Stimulated activated CD8-positive, alpha-beta memory T cell treated with anti-CD3 and anti-CD28 coated beads, Interleukin-7, amount 100 ng/mL, for 4 hours (primary cell): ENCODE measurements at regions not wholly inside any gene's neighbourhood (a gene's known extent, or its start where the extent isn't known, plus 50 kb on each side); places are given as distances from the start of the nearest gene placed in this dataset.

Source experiments
- DNase-seq, 2 donors: peaks; one replicate each; pipeline ENCODE4 v3.0.0-alpha.2; 2020; ENCODE audit warnings: low read depth in 2 of 2

DNA sequence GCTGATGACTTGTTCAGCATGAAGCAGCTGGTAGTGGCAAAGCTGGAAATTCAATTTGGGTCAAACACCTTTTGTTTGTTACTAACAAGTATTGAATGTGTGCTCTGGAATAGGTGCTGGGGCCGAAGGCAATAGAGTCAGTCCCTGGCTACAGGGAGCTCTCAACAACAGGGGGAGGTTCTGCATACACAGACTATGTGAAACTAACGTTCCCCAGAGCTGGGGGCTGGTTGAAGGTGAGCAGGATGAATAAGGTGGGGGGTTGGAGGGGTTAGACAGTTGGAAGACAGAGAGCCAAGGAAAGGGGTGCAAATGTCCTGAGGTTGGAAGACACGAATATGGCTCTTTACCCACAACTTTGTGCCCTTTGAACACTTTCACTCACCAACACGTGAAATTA, 84.1 kb upstream of the PLPP4 start:
- no peak for DNase-seq

DNA sequence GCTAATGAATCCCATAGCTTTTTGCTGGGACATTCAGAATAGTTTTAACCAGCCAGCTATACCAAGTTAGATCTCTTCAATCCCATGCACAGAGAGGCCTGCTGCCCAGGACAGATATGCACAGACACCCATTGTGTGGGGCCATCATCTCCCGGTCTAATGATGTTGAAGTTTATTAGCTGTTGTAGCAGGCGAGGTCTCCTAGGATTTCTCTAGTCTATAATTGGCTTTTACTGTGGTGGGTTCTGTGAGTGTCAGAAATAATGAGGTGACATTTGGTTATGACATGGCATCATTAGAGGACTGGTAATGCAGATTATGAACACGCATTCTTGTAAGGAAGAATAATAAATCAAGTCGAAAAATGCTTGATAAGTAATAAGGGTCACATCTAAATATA, 81.4 kb upstream of the PLPP4 start:
- no peak for DNase-seq

DNA sequence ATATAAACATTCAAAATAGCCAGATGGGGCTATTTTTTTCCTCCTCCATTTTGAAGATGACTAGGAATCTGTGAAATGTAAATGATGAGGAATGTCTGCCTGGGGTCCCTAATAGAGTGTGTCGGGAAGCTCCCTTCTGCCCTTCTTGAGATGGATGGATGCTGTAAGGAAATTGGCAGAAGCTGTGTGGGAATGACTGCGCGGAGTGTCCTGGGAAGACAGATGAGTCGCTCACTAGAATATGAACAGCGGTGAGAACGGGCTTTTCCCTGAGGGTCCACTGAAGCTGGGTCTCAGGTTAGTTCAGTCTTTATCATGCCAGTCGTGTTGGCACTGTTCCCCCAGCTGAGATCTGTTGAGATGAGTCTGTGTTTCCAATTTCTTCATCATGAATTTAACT, 75.1 kb upstream of the PLPP4 start:
- no peak for DNase-seq

DNA sequence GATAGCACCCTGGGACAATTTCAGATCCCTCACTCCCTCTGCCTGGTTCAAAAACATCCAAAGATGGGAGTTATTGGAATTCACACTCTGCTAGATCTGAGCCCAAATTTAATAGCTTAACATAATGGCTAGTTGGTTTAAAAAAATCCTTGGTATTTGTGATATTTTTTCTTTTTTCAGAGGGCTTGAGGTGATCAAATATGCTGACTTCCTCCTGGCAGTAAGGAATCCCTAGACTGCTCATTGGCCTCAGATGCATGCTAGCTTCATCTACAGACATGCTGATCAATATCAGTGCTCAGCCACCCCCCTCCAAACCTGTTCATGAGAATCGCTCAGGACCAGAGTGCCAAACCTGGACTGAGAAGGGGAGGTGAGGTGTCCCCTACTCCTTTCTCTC, 74.7 kb upstream of the PLPP4 start:
- DNase-seq: no peak

DNA sequence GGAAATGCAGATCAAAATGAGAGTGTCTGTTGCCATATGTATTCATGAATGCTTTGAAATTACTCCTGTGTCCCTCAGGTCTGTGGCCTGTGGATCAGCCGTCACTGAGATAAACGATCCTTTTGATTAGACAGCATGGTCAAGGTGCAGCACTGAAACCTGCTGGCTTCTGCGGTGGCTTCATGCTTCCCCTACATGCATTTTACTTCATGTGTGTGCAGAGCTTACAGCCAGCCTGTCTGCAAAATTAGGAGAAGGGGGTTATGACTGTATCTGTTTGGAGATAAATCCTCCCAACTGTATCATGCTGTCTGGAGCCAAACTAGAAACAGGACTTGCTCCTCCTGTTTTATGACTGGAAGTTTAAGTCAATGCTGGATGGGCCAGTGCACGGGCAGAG, 71.0 kb upstream of the PLPP4 start:
- DNase-seq: no peak

DNA sequence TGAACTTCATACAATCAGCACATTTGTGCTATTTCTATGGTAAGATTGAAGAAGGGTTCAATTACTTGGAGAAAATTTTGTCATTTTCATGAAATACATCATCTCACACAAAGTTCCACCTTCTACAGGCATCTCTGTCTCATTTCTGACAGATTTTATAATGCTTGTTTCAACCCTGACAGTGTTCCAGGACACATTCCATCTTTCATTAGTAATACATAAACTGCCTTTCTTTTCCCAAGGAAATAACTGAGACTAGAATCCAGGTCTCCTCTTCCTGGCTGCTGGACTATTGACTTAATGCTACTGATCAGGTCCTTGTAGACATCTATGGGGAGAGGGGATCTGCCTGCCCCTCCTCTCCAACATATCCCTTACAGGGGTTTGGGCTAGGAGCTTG, 70.1 kb upstream of the PLPP4 start:
- no peak for DNase-seq

DNA sequence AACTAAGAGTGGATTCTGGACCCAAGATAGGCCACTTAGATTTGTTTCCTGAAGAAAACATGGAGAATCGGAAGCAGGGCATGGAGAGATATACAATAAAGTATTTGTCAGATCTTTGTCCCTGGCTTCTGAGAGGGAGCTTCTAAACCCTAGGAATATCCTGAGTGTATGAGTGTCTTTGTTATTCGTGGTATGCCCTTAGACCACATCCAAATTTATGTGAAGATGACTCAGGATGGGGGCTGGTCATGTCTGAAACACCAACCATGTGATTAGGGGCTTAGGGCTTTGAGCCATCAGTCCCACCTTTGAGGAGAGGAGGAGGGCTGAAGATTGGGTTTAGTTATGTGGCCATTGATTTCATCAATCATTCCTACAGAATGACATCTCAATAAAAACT, 69.7 kb upstream of the PLPP4 start:
- DNase-seq: no peak

DNA sequence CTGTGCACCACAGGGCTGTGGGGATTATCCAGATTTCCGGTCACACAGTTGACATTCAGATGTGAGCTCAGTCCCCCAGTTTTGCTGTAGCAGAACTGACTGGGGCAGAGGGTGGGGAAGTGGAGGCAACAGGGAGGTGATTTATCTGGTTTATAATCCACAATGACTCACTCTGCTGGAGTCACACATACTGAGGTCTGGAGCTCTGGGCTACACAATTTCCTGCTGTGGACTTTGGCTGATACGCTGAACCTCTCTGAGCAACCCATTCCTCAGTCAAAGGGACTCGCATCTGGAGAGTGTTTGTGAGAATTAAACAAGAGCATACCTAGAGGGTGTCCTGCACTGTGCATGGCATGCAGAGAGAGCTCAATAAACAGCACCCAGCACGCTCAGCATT, 64.8 kb upstream of the PLPP4 start:
- DNase-seq: no peak

DNA sequence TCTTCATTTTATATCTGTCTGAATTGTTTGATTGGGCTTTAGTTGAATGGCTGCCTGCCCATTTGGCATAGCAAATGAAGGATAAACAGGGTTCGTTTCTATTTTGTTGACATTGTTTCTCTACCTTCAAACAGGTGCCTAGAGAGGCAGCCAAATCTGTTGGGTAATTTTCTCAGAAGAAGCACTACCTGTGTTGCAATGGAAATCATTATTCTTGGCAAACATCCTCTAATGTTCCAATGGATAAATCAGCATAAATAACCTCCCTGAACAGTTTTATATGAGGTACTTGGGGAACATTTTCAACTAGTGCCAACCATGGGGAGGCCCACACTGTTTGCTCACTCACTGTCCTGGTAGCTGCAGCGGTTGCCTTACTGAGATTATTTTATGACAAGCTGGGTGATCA, 64.4 kb upstream of the PLPP4 start:
- DNase-seq: no peak

DNA sequence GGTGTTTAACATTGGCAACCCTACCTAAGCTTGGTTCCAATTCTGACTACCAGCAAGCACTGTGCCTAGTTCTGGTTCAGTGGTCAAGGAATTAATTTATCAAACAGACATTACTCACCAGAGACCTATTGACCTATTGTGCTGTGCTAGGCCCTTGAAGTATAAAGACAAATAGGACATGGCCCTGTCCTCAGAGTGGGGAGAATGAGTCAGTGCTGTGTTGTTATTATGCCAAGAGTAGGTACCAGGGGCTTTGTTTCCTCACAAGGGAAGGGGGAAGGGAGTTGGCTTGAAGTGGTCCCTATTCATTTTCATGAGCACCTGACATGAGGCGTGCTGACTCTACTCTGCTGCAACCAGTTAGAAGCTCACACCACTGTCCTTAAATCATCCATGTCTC, 62.6 kb upstream of the PLPP4 start:
- no peak for DNase-seq

DNA sequence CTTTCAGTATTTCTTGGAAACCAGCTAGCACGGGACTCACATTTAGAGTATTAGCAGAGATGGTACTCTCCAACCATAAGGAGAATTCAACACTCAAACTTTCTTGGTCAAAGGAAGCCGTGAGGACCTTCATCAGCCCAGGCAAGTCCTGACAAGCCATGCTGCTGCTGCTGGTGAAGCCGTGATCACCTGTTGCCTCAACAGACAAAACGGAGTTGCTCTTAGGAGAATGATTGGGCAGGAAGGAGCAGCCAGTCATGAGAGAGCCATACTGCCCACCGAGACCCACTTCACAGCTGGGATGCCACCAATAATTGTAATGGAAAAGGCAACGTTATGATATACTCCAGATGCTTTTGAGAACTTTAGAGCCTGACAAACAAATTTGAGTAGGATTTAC, 60.8 kb upstream of the PLPP4 start:
- DNase-seq: no peak

DNA sequence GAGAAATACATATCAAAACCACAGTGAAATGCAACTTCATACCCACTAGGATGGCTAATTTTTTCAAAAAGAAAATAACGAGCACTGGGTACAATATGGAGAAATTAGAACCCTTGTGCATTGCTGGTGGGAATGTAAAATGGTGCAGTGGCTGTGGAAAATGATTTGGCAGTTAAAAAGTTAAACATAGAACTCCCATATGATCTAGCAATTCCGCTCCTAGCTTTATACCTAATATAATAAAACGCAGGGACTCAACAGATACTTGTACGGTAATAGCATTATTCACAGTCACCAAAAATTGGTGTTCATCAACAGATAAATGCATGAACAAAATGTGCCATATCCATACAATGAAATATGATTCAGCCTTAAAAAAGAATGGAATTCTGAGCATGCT, 58.8 kb upstream of the PLPP4 start:
- DNase-seq: no peak

DNA sequence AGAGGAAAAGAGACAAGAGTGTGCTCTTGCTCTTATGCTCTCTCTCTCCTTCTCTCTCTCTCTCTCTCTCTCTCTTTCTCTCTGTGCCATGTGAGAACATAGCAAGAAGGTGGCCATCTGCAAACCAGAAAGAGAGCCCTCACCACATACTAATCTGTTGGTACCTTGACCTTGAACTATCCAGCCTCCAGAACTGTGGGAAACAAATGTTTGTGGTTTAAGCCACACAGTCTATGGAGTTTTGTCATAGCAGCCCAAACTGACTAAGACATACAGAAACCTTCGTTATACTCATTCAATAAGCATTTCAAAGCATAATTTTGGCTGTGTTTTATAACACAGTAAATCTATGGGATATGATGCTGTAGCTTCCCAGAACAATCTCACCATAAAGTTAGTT, 56.4 kb upstream of the PLPP4 start:
- no peak for DNase-seq

DNA sequence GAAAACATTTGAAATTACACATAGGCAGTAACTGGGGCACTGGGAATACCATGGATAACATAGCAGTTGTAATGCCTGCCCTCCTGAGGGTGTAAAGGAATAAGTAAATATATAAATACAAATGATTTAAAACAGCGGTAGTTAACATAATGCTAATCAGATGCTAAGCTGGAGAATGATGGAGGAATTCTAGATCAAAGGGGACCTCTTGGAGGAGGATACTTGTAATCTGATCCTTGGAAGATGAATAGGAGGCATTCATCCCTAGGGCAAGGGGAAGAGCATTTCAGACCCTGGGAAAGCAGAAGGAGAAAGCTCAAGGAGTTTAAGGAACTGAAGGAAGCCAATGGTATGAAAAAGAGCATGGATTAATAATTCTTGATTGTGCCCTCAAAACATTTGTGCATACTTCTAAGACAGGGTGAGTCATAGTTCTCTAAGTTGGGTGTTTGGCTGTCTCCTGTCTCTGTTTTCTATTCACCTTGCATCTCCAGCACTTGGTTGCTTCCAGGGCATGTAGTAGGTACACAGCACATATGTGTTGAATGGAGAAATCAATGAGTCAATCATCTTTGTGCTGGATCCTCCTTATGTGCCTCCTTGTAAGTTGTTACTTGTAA, 54.8 kb upstream of the PLPP4 start:
- DNase-seq: no peak

DNA sequence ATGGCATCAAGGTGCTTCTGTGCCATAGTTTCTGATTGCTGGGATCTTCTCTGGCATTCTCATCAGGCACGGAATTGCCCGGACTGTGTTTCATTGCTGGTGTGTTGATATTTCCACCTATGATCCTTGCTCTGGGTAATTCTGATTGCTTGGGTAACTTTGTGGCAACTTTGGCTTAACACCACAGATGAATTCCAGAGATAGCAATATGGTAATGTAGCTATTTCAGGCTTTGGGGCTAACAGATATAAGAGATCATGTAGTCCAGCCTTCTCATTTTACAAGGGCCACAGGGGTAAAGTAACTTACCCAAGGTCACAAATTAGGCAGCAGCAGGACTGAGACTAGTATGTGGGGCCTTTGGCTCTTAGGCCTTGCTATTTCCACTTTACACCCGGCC, 53.9 kb upstream of the PLPP4 start:
- no peak for DNase-seq

DNA sequence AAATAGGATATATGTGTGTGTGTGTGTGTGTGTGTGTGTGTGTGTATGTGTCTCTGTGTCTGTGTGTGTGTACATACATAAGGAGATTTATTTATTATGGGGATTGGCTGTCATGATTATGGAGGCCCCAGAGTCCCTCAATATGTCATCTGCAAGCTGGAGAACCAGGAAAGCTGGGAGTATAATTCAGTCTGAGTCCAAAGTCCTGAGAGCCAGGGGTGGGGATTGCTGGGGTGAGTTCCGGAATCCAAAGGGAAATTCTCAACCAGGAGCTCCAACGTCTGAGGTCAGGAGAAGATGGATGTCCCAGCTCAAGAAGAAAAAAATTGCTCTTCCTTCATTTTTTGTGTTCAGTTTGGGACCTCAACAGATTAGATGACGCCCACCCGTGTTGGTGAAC, 50.7 kb upstream of the PLPP4 start:
- no peak for DNase-seq
